ENCODE measurements at regions not wholly inside any gene's neighbourhood (a gene's known extent, or its start where the extent isn't known, plus 50 kb on each side); places are given as distances from the start of the nearest gene placed in this dataset.

GRCh38 chr14:89060191-89060590 lies 235.7 kb downstream of the TTC8 start:
- TF ChIP-seq CTCF (IDR thresholded peaks at IDR 0.05 in 4 of 5, conservative IDR thresholded peaks at IDR 0.05 in 1 of 5) (no peak), POLR2A (IDR thresholded peaks at IDR 0.05) (no peak)
- ATAC-seq (no peak), DNase-seq (no peak)
- H3K36me3 ChIP-seq = no peaks in the 10 kb centered on the region
- no peaks in the 10 kb centered on the region for H3K27me3 ChIP-seq
- no peaks in the 10 kb centered on the region for H3K9me3 ChIP-seq
- H3K4me3 ChIP-seq = no peak overlapping the region
- H3K4me1 ChIP-seq = no peaks in the 10 kb centered on the region
- intact Hi-C loops (cut with DNase I; ENCODE audit: low total_unique reads) = no loop called here
- in situ Hi-C loops (cut with MboI; ENCODE audit: low sequenced_read_pairs in 4 of 4) = no loop called here
- H3K27ac ChIP-seq = no peak overlapping the region

GRCh38 chr14:89061696-89062095 lies 237.2 kb downstream of the TTC8 start:
- no peak for DNase-seq
- no peaks in the 10 kb centered on the region for H3K4me1 ChIP-seq
- no peaks in the 10 kb centered on the region for H3K36me3 ChIP-seq
- H3K9me3 ChIP-seq = no peaks in the 10 kb centered on the region
- H3K4me3 ChIP-seq = no peak overlapping the region
- TF ChIP-seq POLR2A (IDR thresholded peaks at IDR 0.05) (no peak), CTCF (IDR thresholded peaks at IDR 0.05 in 4 of 5, conservative IDR thresholded peaks at IDR 0.05 in 1 of 5) (no peak)
- no peak overlapping the region for H3K27ac ChIP-seq
- in situ Hi-C loops (cut with MboI; ENCODE audit: low sequenced_read_pairs in 4 of 4) = no loop called here
- intact Hi-C loops (cut with DNase I; ENCODE audit: low total_unique reads) = no loop called here
- ATAC-seq = no peak
- H3K27me3 ChIP-seq = no peaks in the 10 kb centered on the region

- intact Hi-C loops (cut with DNase I; ENCODE audit: low total_unique reads) = no loop called here
- H3K4me3 ChIP-seq = no peak overlapping the region
- DNase-seq = no peak
These were observed 241.4 kb downstream of the TTC8 start for GRCh38 chr14:89065879-89066278.

GRCh38 chr14:89067293-89067972 lies 243.0 kb downstream of the TTC8 start:
- no peak for DNase-seq
- in situ Hi-C loops (cut with MboI; ENCODE audit: low sequenced_read_pairs in 4 of 4) = no loop called here
- Histone ChIP-seq H3K27me3 (no peaks in the 10 kb centered on the region), H3K36me3 (no peaks in the 10 kb centered on the region), H3K27ac (no peak overlapping the region), H3K4me1 (no peaks in the 10 kb centered on the region), H3K4me3 (no peak overlapping the region), H3K9me3 (no peaks in the 10 kb centered on the region)
- TF ChIP-seq CTCF (IDR thresholded peaks at IDR 0.05 in 4 of 5, conservative IDR thresholded peaks at IDR 0.05 in 1 of 5) = no peak
- no peak for TF ChIP-seq POLR2A (IDR thresholded peaks at IDR 0.05)
- intact Hi-C loops (cut with DNase I; ENCODE audit: low total_unique reads) = no loop called here
- no peak for ATAC-seq

More at GRCh38 chr14:89065879-89066278, 241.4 kb downstream of the TTC8 start:
- H3K27ac ChIP-seq = no peak overlapping the region
- H3K36me3 ChIP-seq = no peaks in the 10 kb centered on the region
- H3K9me3 ChIP-seq = no peaks in the 10 kb centered on the region
- no peaks in the 10 kb centered on the region for H3K4me1 ChIP-seq
- TF ChIP-seq POLR2A (IDR thresholded peaks at IDR 0.05) (no peak), CTCF (IDR thresholded peaks at IDR 0.05 in 4 of 5, conservative IDR thresholded peaks at IDR 0.05 in 1 of 5) (no peak)
- H3K27me3 ChIP-seq = no peaks in the 10 kb centered on the region
- no peak for ATAC-seq
- in situ Hi-C loops (cut with MboI; ENCODE audit: low sequenced_read_pairs in 4 of 4) = no loop called here

Data from gastrocnemius medialis (tissue), 4 donors.